GM20000 (cell line): ENCODE measurements at regions not wholly inside any gene's neighbourhood (a gene's known extent, or its start where the extent isn't known, plus 50 kb on each side); places are given as distances from the start of the nearest gene placed in this dataset.

Experiments used
- DNase-seq: peaks from one replicate; pipeline ENCODE4 v3.0.0; 2012; ENCODE audit warnings: low spot score
- CTCF ChIP-seq: IDR thresholded peaks from 2 replicates; pipeline ENCODE4 v1.5.1; 2012; ENCODE audit warnings: mild to moderate bottlenecking, control low read depth; ENCODE audit errors: extremely low read depth, missing control alignments

- no peak for TF ChIP-seq CTCF
- no peak for DNase-seq
Measured at GRCh38 chr1:5779608-5780323, 212.5 kb downstream of the NPHP4 start.

- TF ChIP-seq CTCF: no peak
- DNase-seq: no peak
Measured at GRCh38 chr1:5776035-5776550, 216.1 kb downstream of the NPHP4 start.

- no peak for TF ChIP-seq CTCF
- no peak for DNase-seq
Measured at GRCh38 chr1:5774019-5774418, 218.2 kb downstream of the NPHP4 start.

- no peak for DNase-seq
- no peak for TF ChIP-seq CTCF
Measured at GRCh38 chr1:5771788-5772187, 220.4 kb downstream of the NPHP4 start.

- no peak for DNase-seq
- TF ChIP-seq CTCF: no peak
Measured at GRCh38 chr1:5770981-5771765, 221.1 kb downstream of the NPHP4 start.

GRCh38 chr1:5769760-5770159, 222.5 kb downstream of the NPHP4 start:
- no peak for DNase-seq
- no peak for TF ChIP-seq CTCF

GRCh38 chr1:5769146-5769545, 223.1 kb downstream of the NPHP4 start:
- no peak for TF ChIP-seq CTCF
- DNase-seq: no peak
